HepG2 (cell line): ENCODE measurements at regions not wholly inside any gene's neighbourhood (a gene's known extent, or its start where the extent isn't known, plus 50 kb on each side); places are given as distances from the start of the nearest gene placed in this dataset.

Source experiments
- ATAC-seq: fragments of 200-7000 bp; cut with Tn5 transposase; 3 replicates; pipeline ENCODE4 v1.9.1; 2020; ENCODE audit warnings: mild to moderate bottlenecking, moderate library complexity
- BruUV-seq: library from RNA; stranded (reverse); fragments of 400-500 nt; replicated peaks from 2 replicates; lab custom pipeline; 2021; lab: Mats Ljungman, UMichigan
- CTCF ChIA-PET: fragments of 300-600 bp; formaldehyde crosslinking; extraction: SDS; loops from one replicate; lab custom pipeline; 2021; ENCODE audit warnings: low total read pairs, inconsistent platforms, low intra/inter-chr PET ratio; lab: Yijun Ruan, JAX
- POLR2A ChIA-PET: fragments of 350-600 bp; sonication (Branson Sonifier 250); formaldehyde crosslinking; loops from one replicate; lab custom pipeline; 2020; ENCODE audit warnings: antibody characterized with exemption, inconsistent platforms; lab: Yijun Ruan, JAX
- DNase-seq: peaks from one replicate; pipeline ENCODE4 v3.0.0-alpha.2; 2015; ENCODE audit warnings: low spot score
- FAIRE-seq: peaks from 3 replicates; lab custom pipeline; 2011; peaks lifted over from hg19 to GRCh38; lab: Jason Lieb, UNC
- H2AFZ ChIP-seq: one replicate; pipeline ENCODE4 v1.6.1; 2011; ENCODE audit warnings: low read length, inconsistent platforms
- H3K27ac ChIP-seq: fragments of 300-600 bp; 3 replicates; pipeline ENCODE4 v1.8.0; 2011; ENCODE audit warnings: mixed run types, mild to moderate bottlenecking, mixed read lengths, low read length, inconsistent platforms; ENCODE audit not compliant: insufficient read depth; ENCODE audit errors: extremely low read length
- H3K27me3 ChIP-seq, 2 experiments: fragments of 200-600 bp in 1 of 2; 2 replicates in 1 of 2; 3 replicates in 1 of 2; pipeline versions ENCODE4 v1.6.0 to v1.8.0; 2011; ENCODE audit warnings: low read length in 2 of 2, mild to moderate bottlenecking in 2 of 2, moderate library complexity in 2 of 2, inconsistent platforms in 1 of 2; ENCODE audit not compliant: insufficient read depth in 2 of 2, control insufficient read depth in 1 of 2
- H3K36me3 ChIP-seq, 2 experiments: fragments of 200-600 bp in 1 of 2; replicated peaks in 1 of 2; 2 replicates in 1 of 2; 3 replicates in 1 of 2; pipeline versions ENCODE4 v1.5.1 to v1.8.0; 2011; ENCODE audit warnings: low read length in 2 of 2, inconsistent platforms in 1 of 2; ENCODE audit not compliant: insufficient read depth in 2 of 2, control insufficient read depth in 1 of 2
- H3K4me1 ChIP-seq: 2 replicates; pipeline ENCODE4 v1.5.1; 2012; ENCODE audit warnings: low read length, inconsistent platforms; ENCODE audit not compliant: insufficient read depth
- H3K4me2 ChIP-seq: 2 replicates; pipeline ENCODE4 v1.6.0; 2011; ENCODE audit warnings: low read depth, low read length, inconsistent platforms
- H3K4me3 ChIP-seq, 3 experiments: fragments of 200-600 bp in 1 of 3; sonication (generic), shearing (Covaris generic) in 1 of 3; replicated peaks in 1 of 3; 2 replicates each; pipeline ENCODE4 v1.5.1; 2011 to 2016; ENCODE audit warnings: low read length in 3 of 3, inconsistent platforms in 2 of 3, low read depth in 2 of 3, mild to moderate bottlenecking in 2 of 3, control low read depth in 1 of 3, mixed read lengths in 1 of 3; ENCODE audit not compliant: insufficient read depth in 1 of 3
- H3K79me2 ChIP-seq: one replicate; pipeline ENCODE4 v1.6.1; 2011; ENCODE audit warnings: low read length, inconsistent platforms; ENCODE audit not compliant: insufficient read depth
- H3K9ac ChIP-seq: 2 replicates; pipeline ENCODE4 v1.6.0; 2011; ENCODE audit warnings: mild to moderate bottlenecking, low read depth, low read length, inconsistent platforms; ENCODE audit not compliant: insufficient read depth
- H3K9me3 ChIP-seq: 2 replicates; pipeline ENCODE4 v1.5.1; 2012; ENCODE audit warnings: mild to moderate bottlenecking, low read length
- H4K20me1 ChIP-seq: 2 replicates; pipeline ENCODE4 v1.6.0; 2011; ENCODE audit warnings: inconsistent platforms, mild to moderate bottlenecking, low read length, moderate library complexity; ENCODE audit not compliant: insufficient read depth
- ARHGAP35 ChIP-seq: sonication (generic); formaldehyde crosslinking; IDR thresholded peaks from 2 replicates; pipeline ENCODE4 v1.9.0; 2022; ENCODE audit warnings: mild to moderate bottlenecking, inconsistent platforms, moderate library complexity, missing genetic modification reagents, borderline replicate concordance
- FOXP1 ChIP-seq, 2 experiments: fragments of 450-650 bp in 1 of 2; IDR thresholded peaks; 2 replicates each; pipeline ENCODE4 v1.6.1; 2017 to 2018; ENCODE audit warnings: antibody characterized with exemption in 1 of 2
- GATAD2A ChIP-seq: IDR thresholded peaks from 2 replicates; pipeline ENCODE4 v1.6.1; 2016
- HMG20A ChIP-seq: IDR thresholded peaks from 2 replicates; pipeline ENCODE4 v1.6.1; 2016; ENCODE audit warnings: borderline replicate concordance
- ISX ChIP-seq: sonication (generic); formaldehyde crosslinking; conservative IDR thresholded peaks from 2 replicates; pipeline ENCODE4 v1.5.0; 2020; ENCODE audit warnings: missing genetic modification reagents
- KDM4B ChIP-seq: sonication (generic); formaldehyde crosslinking; IDR thresholded peaks from 2 replicates; pipeline ENCODE4 v1.4.0; 2020; ENCODE audit warnings: missing genetic modification reagents
- MAFG ChIP-seq: sonication (generic); formaldehyde crosslinking; IDR thresholded peaks from 2 replicates; pipeline ENCODE4 v1.5.1; 2020; ENCODE audit warnings: mild to moderate bottlenecking, missing genetic modification reagents
- MLX ChIP-seq: IDR thresholded peaks from 2 replicates; pipeline ENCODE4 v1.6.1; 2016
- PAXIP1 ChIP-seq: sonication (generic); formaldehyde crosslinking; conservative IDR thresholded peaks from 2 replicates; pipeline ENCODE4 v1.4.0; 2020; ENCODE audit warnings: mild to moderate bottlenecking, missing genetic modification reagents, moderate library complexity
- RAD51 ChIP-seq: fragments of 450-650 bp; IDR thresholded peaks from 2 replicates; pipeline ENCODE4 v1.6.1; 2016; ENCODE audit warnings: borderline replicate concordance
- RBM22 ChIP-seq: fragments of 200-400 bp; formaldehyde crosslinking; optimal IDR thresholded peaks from 2 replicates; pipeline ENCODE3; 2017; ENCODE audit warnings: mild to moderate bottlenecking, low read length, moderate library complexity
- SCMH1 ChIP-seq: sonication (generic); formaldehyde crosslinking; IDR thresholded peaks from 2 replicates; pipeline ENCODE4 v1.9.0; 2021; ENCODE audit warnings: missing genetic modification reagents, mild to moderate bottlenecking, borderline replicate concordance
- SMAD3 ChIP-seq: sonication (generic); formaldehyde crosslinking; IDR thresholded peaks from 2 replicates; pipeline ENCODE4 v1.4.0; 2020; ENCODE audit warnings: missing genetic modification reagents
- ZNF124 ChIP-seq: sonication (generic); formaldehyde crosslinking; IDR thresholded peaks from 2 replicates; pipeline ENCODE4 v1.4.0; 2020; ENCODE audit warnings: missing genetic modification reagents
- ZNF326 ChIP-seq: sonication (generic); formaldehyde crosslinking; IDR thresholded peaks from 2 replicates; pipeline ENCODE4 v1.4.0; 2020; ENCODE audit warnings: missing genetic modification reagents, borderline replicate concordance
- ZNF382 ChIP-seq: sonication (generic); formaldehyde crosslinking; IDR thresholded peaks from 2 replicates; pipeline ENCODE4 v1.5.0; 2020; ENCODE audit warnings: missing genetic modification reagents, mild to moderate bottlenecking, borderline replicate concordance
- ZNF749 ChIP-seq: sonication (generic); formaldehyde crosslinking; IDR thresholded peaks from 2 replicates; pipeline ENCODE4 v1.8.0; 2022; ENCODE audit warnings: mild to moderate bottlenecking, missing genetic modification reagents, moderate library complexity, borderline replicate concordance
- WGBS: methylation state at CpG from one replicate; pipeline ENCODE4 v1.1.6; 2017; ENCODE audit warnings: low lambda C conversion rate; 5-methylcytosine and 5-hydroxymethylcytosine counted together
- in situ Hi-C: cut with HindIII; loops from 2 replicates; pipeline ENCODE4 v1.10.0; 2017; ENCODE audit warnings: low pct_unique_long_range_greater_than_20kb; ENCODE audit not compliant: extremely low pct_ligation_motif_present
- intact Hi-C: fragments of 100-400 bp; cut with micrococcal nuclease; formaldehyde crosslinking; loops from one replicate; pipeline ENCODE4 v1.10.0; 2022; ENCODE audit not compliant: unreplicated experiment
- TF ChIP-seq, protein P1 (sequence below): sonication (generic); formaldehyde crosslinking; IDR thresholded peaks from 2 replicates; pipeline ENCODE4 v1.4.0; 2020; ENCODE audit warnings: missing genetic modification reagents
- TF ChIP-seq, protein P2 (sequence below): sonication (generic); formaldehyde crosslinking; IDR thresholded peaks from 2 replicates; pipeline ENCODE4 v1.4.0; 2020; ENCODE audit warnings: mild to moderate bottlenecking, missing genetic modification reagents

GRCh38 chr7:41588341-41588740 is 114.5 kb downstream of the INHBA start (continued):
- TF ChIP-seq, protein P1, sequence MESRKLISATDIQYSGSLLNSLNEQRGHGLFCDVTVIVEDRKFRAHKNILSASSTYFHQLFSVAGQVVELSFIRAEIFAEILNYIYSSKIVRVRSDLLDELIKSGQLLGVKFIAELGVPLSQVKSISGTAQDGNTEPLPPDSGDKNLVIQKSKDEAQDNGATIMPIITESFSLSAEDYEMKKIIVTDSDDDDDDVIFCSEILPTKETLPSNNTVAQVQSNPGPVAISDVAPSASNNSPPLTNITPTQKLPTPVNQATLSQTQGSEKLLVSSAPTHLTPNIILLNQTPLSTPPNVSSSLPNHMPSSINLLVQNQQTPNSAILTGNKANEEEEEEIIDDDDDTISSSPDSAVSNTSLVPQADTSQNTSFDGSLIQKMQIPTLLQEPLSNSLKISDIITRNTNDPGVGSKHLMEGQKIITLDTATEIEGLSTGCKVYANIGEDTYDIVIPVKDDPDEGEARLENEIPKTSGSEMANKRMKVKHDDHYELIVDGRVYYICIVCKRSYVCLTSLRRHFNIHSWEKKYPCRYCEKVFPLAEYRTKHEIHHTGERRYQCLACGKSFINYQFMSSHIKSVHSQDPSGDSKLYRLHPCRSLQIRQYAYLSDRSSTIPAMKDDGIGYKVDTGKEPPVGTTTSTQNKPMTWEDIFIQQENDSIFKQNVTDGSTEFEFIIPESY (CRISPR knock-in tag) = no peak
- TF ChIP-seq GATAD2A (CRISPR knock-in tag) = no peak
- TF ChIP-seq SCMH1 = no peak
- TF ChIP-seq MAFG (CRISPR knock-in tag) = no peak
- no peak for TF ChIP-seq SMAD3
- TF ChIP-seq ARHGAP35 (CRISPR knock-in tag) = no peak
- TF ChIP-seq MLX (CRISPR knock-in tag) = no peak

- ChIA-PET CTCF (no interaction called here), POLR2A (no interaction called here)
- H3K9ac ChIP-seq = no peak overlapping the region
- in situ Hi-C loops = no loop called here
- no peaks in the 10 kb centered on the region for H3K4me1 ChIP-seq
- ATAC-seq = no peak
- no peaks in the 10 kb centered on the region for H3K79me2 ChIP-seq
- H3K9me3 ChIP-seq = peaks cover 94% of the 10 kb centered on the region
- H3K4me3 ChIP-seq = no peak overlapping the region
- 25% methylated on average over 3 of the region's 3 CpGs for WGBS
- no peak for DNase-seq
- BruUV-seq = no TSS peak
- H2AFZ ChIP-seq = no peak overlapping the region
- no peak overlapping the region for H3K27ac ChIP-seq
- no peaks in the 10 kb centered on the region for H4K20me1 ChIP-seq
- intact Hi-C loops = no loop called here
- H3K4me2 ChIP-seq = no peak overlapping the region
- FAIRE-seq = no peak
- no peaks in the 10 kb centered on the region for H3K27me3 ChIP-seq
- H3K36me3 ChIP-seq = no peaks in the 10 kb centered on the region
- TF ChIP-seq ISX (CRISPR knock-in tag) (no peak), HMG20A (CRISPR knock-in tag) (no peak), ZNF326 (CRISPR knock-in tag) (no peak), RAD51 (no peak), ZNF749 (CRISPR knock-in tag) (no peak), PAXIP1 (no peak), KDM4B (CRISPR knock-in tag) (no peak), ZNF124 (CRISPR knock-in tag) (no peak), FOXP1 (IDR thresholded peaks at IDR 0.05) (no peak), FOXP1 (CRISPR knock-in tag; IDR thresholded peaks at IDR 0.05) (no peak), RBM22 (no peak), ZNF382 (CRISPR knock-in tag) (no peak)
- TF ChIP-seq, protein P2, sequence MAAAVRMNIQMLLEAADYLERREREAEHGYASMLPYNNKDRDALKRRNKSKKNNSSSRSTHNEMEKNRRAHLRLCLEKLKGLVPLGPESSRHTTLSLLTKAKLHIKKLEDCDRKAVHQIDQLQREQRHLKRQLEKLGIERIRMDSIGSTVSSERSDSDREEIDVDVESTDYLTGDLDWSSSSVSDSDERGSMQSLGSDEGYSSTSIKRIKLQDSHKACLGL (CRISPR knock-in tag) = no peak
Observed at GRCh38 chr7:41586931-41587640, 115.8 kb downstream of the INHBA start.
